Activated naive CD8-positive, alpha-beta T cell (primary cell): ENCODE measurements at regions not wholly inside any gene's neighbourhood (a gene's known extent, or its start where the extent isn't known, plus 50 kb on each side); places are given as distances from the start of the nearest gene placed in this dataset.
"Not testable (repeated sequence)": the region's sequence is repeated elsewhere in the genome, so short reads cannot be mapped to it uniquely, and the experiment has no call there.

Source experiments
- H3K27ac Mint-ChIP-seq: one replicate; pipeline ENCODE4 v1.8.0; 2021; ENCODE audit warnings: mixed read lengths
- H3K27me3 Mint-ChIP-seq: one replicate; pipeline ENCODE4 v1.8.0; 2021; ENCODE audit warnings: mixed read lengths
- H3K36me3 Mint-ChIP-seq: one replicate; pipeline ENCODE4 v1.8.0; 2021; ENCODE audit warnings: mixed read lengths
- H3K4me1 Mint-ChIP-seq: one replicate; pipeline ENCODE4 v1.8.0; 2021; ENCODE audit warnings: low read depth, mixed read lengths
- H3K4me3 Mint-ChIP-seq: one replicate; pipeline ENCODE4 v1.8.0; 2021; ENCODE audit warnings: mild to moderate bottlenecking, mixed read lengths
- H3K9me3 Mint-ChIP-seq: one replicate; pipeline ENCODE4 v1.8.0; 2021; ENCODE audit warnings: low read depth, mixed read lengths

DNA sequence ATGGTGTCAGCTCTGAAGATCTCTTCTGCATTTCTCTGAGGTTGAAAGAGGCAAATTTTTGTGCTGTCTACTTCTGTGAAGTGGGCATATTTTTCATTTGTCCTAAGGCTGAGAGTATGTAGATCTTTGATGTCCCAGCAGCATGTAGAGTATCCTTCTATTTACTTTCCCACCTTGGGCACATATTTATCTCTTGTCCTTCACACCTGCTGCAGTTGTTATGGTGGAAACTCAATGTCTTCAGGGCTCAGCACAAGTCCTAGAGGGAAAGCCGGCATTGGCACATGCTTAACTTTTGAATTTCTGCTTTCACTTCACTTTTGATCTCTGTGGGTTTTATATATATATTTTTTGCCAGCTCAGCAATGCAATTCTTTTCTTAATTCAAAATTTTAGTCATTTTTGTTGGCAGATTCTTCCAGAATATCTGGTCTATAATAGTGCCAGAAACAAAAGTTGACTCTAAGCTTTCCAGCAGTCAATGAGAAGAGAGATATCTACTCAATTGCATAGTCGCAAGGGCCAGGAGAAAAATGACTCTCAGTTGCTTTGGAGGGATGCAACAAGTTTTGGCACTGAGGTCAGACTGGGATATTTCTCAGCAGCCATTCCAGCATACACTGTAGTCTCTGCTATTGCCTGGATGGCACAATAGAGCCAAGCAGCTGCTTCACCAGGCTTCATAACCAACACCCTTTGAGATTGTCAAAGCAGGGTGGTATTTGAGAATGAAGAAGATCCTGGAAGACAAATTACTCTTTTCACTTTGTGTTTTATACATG lies 127.8 kb upstream of the FAT1 start:
- Mint-ChIP-seq H3K9me3 (peaks cover 9% of the 10 kb centered on the region), H3K4me3 (no peak overlapping the region), H3K4me1 (no peaks in the 10 kb centered on the region), H3K27ac (no peak overlapping the region), H3K27me3 (no peaks in the 10 kb centered on the region), H3K36me3 (no peaks in the 10 kb centered on the region)

DNA sequence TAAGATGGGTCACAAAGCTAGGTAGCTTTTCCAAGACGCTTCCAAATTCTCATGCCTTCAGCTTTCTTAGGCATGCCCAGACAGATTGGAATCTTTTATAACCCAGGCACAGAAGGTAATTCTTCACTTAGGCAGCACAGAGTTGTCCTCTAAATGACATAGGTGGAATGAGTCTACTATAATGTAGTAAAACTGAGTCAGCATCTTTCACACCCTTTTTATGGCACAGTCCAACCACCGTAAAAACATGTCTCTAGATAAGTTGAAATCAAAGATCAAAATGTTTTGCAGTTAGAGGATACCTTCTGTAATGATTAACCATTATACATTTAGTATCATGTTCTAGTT lies 128.4 kb upstream of the FAT1 start:
- H3K36me3 Mint-ChIP-seq, result no peaks in the 10 kb centered on the region
- H3K4me3 Mint-ChIP-seq, result no peak overlapping the region
- H3K4me1 Mint-ChIP-seq, result no peaks in the 10 kb centered on the region
- H3K9me3 Mint-ChIP-seq, result peaks cover 9% of the 10 kb centered on the region
- H3K27me3 Mint-ChIP-seq, result no peaks in the 10 kb centered on the region
- no peak overlapping the region for H3K27ac Mint-ChIP-seq

DNA sequence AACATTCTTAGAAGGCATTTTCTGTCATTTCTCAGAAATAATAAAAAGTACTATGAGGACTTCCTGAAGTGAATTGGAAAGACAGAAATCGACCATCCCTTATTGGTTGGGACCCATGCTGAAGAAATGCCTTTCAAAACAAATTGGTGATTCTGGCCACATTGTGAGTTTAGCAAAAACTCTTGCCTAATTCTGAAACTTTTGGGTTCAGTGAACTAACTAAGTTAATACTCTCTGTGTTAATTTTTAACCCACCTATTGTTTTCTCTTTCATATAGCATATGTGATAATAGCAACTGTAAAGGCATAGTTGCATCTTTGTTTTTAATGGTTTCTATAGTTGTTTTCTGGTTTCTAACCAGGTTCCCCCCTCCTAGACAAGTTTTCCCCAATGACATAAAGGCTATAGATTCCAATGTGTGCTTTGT lies 129.3 kb upstream of the FAT1 start:
- H3K27me3 Mint-ChIP-seq, result no peaks in the 10 kb centered on the region
- H3K4me1 Mint-ChIP-seq, result no peaks in the 10 kb centered on the region
- H3K4me3 Mint-ChIP-seq, result no peak overlapping the region
- H3K9me3 Mint-ChIP-seq, result peaks cover 10% of the 10 kb centered on the region
- no peak overlapping the region for H3K27ac Mint-ChIP-seq
- no peaks in the 10 kb centered on the region for H3K36me3 Mint-ChIP-seq

DNA sequence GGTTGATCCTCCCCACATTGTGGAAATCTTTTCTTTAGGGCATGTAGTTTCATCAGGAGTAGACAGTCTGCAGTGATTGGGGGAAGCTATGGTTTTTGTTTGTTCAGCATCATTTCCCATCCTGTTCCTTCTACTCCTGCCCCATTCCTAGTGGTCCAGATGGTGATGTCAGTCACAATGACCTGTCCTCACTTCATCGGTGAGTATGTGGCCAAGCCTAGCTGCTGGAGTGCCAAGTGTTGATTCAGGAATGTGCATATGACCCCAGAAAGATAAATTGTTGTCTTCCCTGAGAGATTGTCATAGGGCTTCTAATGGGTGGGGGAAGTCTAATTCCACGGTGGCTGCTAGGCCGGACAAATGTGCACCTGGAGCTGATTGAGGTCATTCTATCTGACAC lies 130.6 kb upstream of the FAT1 start:
- no peaks in the 10 kb centered on the region for H3K4me1 Mint-ChIP-seq
- H3K27ac Mint-ChIP-seq, result no peak overlapping the region
- no peak overlapping the region for H3K4me3 Mint-ChIP-seq
- peaks cover 15% of the 10 kb centered on the region for H3K9me3 Mint-ChIP-seq
- no peaks in the 10 kb centered on the region for H3K27me3 Mint-ChIP-seq
- H3K36me3 Mint-ChIP-seq, result no peaks in the 10 kb centered on the region

DNA sequence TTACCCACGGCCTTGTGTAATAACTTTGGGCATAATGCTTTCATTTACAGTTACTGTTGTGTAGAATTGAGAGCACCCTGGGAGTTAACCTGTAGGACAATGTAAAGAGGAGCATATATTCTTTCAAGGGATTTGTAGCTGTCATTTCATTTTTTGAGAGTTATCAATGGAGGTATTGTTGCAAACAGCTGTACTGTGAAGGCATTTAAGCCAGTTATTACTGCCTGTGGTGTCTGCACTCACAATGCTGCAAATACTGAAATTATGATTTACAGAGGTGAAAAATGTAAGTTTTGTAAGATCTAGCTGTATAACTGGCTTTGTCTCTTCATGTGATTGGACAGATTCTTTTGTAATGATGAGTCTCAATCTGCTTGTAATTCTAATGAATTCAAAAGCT lies 131.5 kb upstream of the FAT1 start:
- Mint-ChIP-seq H3K36me3 (no peaks in the 10 kb centered on the region), H3K27ac (no peak overlapping the region), H3K9me3 (peaks cover 15% of the 10 kb centered on the region), H3K4me3 (no peak overlapping the region), H3K27me3 (no peaks in the 10 kb centered on the region), H3K4me1 (no peaks in the 10 kb centered on the region)

DNA sequence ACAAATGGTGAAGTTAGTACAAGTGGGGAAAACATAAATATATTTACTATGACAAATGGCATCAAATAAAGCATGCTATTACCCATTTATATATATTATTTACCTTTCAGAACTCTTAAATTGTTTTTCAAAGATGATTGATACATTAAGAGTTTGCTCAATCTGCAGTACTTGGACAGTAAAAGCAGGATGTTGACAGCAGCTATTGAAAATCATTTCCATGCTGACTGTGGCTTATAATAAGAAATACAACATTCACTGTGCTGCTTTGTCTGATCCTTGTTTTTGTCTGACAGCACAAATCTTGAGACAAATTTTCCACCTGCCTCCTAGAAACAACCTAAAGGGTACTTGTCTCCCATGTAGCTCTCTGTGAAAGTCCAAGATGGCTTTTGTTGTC lies 134.1 kb upstream of the FAT1 start:
- no peaks in the 10 kb centered on the region for H3K36me3 Mint-ChIP-seq
- no peak overlapping the region for H3K27ac Mint-ChIP-seq
- no peak overlapping the region for H3K4me3 Mint-ChIP-seq
- no peaks in the 10 kb centered on the region for H3K4me1 Mint-ChIP-seq
- H3K27me3 Mint-ChIP-seq, result no peaks in the 10 kb centered on the region
- H3K9me3 Mint-ChIP-seq, result peaks cover 5% of the 10 kb centered on the region

DNA sequence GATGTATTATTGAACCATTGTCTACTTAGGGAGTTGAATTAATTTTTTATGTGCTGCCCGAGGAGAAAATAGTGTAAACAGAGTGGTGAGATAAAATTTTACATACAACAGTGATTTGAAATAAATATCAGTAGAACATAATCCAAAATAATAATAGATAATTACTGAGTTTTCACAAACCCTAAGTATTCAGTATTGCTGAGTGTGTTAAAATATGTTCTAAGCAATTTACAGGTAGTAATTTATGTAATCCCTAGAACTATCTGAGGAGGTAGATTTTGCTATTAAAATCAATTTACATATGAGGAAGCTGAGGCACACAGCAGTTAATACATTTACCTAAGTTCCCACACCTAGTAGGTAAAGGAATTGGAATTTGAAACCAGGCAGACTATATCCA lies 134.7 kb upstream of the FAT1 start:
- Mint-ChIP-seq H3K27me3 (no peaks in the 10 kb centered on the region), H3K9me3 (peaks cover 9% of the 10 kb centered on the region), H3K4me1 (no peaks in the 10 kb centered on the region), H3K4me3 (no peak overlapping the region), H3K27ac (no peak overlapping the region), H3K36me3 (no peaks in the 10 kb centered on the region)

DNA sequence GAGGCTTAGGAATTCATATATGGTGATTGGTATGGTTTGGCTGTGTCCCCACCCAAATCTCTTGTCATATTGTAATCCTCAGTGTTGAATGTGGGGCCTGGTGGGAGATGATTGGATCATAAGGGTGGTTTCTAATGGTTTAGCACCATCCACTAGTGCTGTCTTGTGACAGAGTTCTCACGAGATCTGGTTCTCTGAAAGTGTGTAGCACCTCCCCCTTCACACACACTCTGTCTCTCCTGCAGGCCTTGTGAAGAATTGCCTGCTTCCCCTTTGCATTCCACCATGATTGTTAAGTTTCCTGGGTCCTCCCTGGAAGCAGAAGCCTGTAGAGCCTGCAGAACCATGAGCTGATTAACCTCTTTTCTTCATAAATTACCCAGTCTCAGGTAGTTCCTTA lies 135.8 kb upstream of the FAT1 start:
- no peak overlapping the region for H3K4me3 Mint-ChIP-seq
- peaks cover 9% of the 10 kb centered on the region for H3K9me3 Mint-ChIP-seq
- H3K27ac Mint-ChIP-seq, result no peak overlapping the region
- H3K27me3 Mint-ChIP-seq, result no peaks in the 10 kb centered on the region
- H3K36me3 Mint-ChIP-seq, result no peaks in the 10 kb centered on the region
- no peaks in the 10 kb centered on the region for H3K4me1 Mint-ChIP-seq

DNA sequence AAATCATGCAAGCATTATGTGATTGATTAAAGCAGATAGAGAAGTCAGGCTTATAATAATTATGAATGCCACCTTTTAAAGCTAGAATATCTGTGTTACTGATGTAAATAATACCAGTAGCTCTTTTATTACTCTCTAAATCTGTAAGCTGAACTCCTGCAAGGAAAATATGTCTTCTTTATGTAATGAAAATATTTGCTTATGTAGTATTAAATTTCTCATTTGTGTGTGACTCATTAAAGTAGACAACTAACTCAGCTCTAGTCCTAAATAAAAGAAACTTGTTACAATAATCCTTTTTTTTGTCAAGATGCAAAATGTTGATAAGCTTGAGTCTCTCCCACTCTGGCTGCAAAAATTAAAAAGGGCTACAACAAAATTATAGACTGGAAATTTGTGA lies 137.7 kb upstream of the FAT1 start:
- peaks cover 9% of the 10 kb centered on the region for H3K9me3 Mint-ChIP-seq
- no peaks in the 10 kb centered on the region for H3K4me1 Mint-ChIP-seq
- H3K36me3 Mint-ChIP-seq, result no peaks in the 10 kb centered on the region
- H3K27ac Mint-ChIP-seq, result no peak overlapping the region
- no peaks in the 10 kb centered on the region for H3K27me3 Mint-ChIP-seq
- H3K4me3 Mint-ChIP-seq, result no peak overlapping the region

DNA sequence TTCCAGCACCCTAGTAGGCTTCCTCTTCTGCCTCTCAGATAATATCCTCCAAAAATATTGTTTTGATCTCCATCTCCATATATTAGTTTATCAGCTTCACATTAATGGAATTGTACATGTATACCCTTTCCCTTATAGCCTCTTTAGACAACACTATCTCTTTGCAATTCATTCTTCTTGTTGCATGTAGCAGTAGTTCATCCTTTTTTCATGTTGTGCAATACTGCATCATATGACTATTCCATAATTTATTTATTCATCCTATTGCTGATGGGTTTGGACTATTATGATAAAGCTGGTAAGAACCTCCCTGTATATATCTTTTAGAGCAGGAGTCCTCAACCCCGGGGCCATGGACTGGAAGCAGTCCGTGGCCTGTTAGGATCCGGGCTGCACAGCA lies 148.2 kb upstream of the FAT1 start:
- H3K36me3 Mint-ChIP-seq, result no peaks in the 10 kb centered on the region
- peaks cover 13% of the 10 kb centered on the region for H3K9me3 Mint-ChIP-seq
- H3K4me1 Mint-ChIP-seq, result no peaks in the 10 kb centered on the region
- H3K4me3 Mint-ChIP-seq, result no peak overlapping the region
- no peak overlapping the region for H3K27ac Mint-ChIP-seq
- no peaks in the 10 kb centered on the region for H3K27me3 Mint-ChIP-seq

DNA sequence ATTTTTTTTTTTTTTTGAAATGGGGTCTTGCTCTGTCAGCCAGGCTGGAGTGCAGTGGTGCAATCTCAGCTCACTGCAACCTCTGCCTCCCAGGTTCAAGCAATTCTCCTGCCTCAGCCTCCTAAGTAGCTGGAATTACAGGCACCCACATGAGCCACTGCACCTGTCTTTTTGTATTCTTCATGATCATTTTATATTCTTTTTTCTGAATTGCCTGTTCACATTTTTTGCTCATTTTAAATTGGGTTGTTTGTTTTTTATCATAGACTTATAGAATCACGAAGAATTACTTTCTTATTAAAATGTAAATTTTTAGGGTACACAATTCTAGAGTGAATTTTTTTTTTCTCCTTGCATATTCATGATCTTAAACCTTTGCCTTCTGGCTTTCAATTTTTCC lies 149.4 kb upstream of the FAT1 start:
- not testable (repeated sequence) for H3K36me3 Mint-ChIP-seq, H3K4me3 Mint-ChIP-seq, H3K27ac Mint-ChIP-seq, H3K4me1 Mint-ChIP-seq, H3K27me3 Mint-ChIP-seq
- H3K9me3 Mint-ChIP-seq, result peaks cover 12% of the 10 kb centered on the region

DNA sequence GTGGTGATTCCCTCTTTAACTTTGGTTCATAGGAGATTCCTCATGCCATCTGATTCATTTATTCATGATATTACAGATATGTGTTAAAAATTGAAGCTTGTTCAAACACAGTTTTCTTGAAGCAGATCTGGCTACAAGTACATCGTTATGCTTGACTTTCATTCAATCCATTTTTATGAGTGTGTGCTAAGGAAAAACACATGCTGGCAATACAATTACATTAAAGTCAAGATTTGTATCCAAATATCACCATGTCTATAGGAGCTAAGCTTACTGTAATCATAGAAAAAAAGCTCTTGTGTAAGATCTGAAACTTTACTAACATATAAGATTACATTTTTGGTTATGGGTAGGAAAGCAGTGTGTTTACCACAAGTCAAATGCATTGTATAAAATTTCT lies 151.8 kb upstream of the FAT1 start:
- Mint-ChIP-seq H3K4me1 (no peaks in the 10 kb centered on the region), H3K27me3 (no peaks in the 10 kb centered on the region), H3K27ac (no peak overlapping the region), H3K4me3 (no peak overlapping the region), H3K9me3 (peaks cover 12% of the 10 kb centered on the region), H3K36me3 (no peaks in the 10 kb centered on the region)

DNA sequence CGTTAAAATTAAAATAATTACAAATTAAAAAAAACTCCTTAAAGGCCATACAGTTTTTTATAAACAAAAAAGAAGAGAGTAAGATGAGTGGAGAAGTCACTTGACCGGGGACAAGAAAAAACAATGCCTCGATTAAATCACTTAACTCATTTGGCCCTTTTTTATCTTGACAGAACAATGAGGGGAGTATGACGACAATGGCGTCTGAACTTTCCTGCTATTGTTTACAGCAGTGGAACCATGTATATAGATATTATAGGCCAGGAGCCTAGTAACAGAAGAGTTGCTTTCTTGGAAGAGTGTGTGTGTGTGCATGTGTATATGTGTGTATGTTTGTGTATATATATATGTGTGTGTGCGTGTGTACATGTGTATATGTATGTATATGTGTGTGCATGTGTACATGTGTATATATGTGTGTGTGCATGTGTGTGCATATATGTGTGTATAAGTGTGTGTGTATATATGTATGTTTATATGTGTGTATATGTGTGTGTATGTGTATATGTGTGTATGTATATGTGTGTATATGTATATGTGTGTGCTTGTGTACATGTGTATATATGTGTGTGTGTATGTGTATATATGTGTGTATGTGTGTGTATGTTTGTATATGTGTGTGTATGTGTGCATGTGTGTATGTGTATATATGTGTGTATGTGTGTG lies 153.4 kb upstream of the FAT1 start:
- Mint-ChIP-seq H3K9me3 (peaks cover 8% of the 10 kb centered on the region), H3K4me1 (no peaks in the 10 kb centered on the region), H3K4me3 (no peak overlapping the region), H3K27ac (no peak overlapping the region), H3K36me3 (no peaks in the 10 kb centered on the region), H3K27me3 (no peaks in the 10 kb centered on the region)

DNA sequence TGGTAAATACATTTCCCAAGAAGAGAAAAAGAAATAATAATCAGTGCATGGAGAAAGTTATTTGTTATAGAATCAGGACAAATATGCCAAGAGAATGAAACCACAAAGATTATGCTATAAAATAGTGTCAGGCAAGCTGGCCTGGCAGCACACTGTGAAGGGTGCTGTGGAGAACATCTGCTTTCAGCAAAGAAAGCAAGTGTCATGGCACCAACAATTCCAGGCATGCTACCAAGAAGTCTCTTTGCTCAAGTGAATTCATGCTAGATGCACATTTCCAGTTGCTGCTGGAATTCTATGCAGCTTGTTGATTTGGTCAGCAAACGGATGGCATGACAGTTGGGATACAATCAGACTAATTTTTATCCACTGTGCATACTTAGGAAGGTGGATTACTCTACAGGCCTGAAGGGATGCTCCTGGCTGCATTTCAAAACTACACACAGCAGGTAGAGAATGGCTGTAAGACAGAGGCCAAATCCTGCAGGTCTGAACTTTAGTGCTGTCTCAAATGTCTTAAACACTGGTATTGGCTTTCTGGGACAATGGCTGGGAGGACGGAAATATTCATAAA lies 154.6 kb upstream of the FAT1 start:
- no peaks in the 10 kb centered on the region for H3K4me1 Mint-ChIP-seq
- no peaks in the 10 kb centered on the region for H3K36me3 Mint-ChIP-seq
- H3K27ac Mint-ChIP-seq, result no peak overlapping the region
- H3K9me3 Mint-ChIP-seq, result peaks cover 7% of the 10 kb centered on the region
- H3K4me3 Mint-ChIP-seq, result no peak overlapping the region
- no peaks in the 10 kb centered on the region for H3K27me3 Mint-ChIP-seq

DNA sequence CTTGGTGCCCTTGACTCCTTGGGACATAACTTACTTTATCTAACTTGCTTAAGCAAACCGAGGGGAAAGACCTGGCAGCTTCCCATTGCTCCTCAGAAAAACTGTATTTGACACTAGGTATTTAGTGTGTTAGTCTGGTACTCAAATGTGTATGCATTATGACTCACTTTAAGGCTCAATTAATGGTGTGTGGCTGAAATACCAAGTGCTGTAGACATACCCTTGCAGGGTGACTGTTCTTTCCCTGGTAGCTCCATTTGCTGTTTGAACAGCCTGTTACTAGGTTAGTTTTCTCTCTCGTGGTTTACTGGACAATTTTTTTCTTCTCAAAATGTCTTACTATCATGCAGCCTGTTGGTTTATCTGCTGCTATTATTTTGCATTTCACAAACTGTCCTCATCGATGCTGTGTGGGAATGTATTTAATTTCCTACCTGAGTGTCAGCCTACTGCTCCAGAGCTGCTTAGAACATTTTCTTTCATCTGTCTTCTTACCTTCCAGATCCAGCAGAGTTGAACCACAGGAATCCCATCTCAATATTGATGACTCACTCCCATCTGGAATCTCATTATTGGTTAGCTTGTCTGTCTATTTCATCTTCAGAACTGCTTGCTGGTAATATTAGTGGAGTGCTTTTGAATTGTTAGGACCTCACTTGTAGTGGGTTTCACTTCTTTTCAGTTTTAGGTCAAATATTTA lies 158.0 kb upstream of the FAT1 start:
- Mint-ChIP-seq H3K4me1 (no peaks in the 10 kb centered on the region), H3K36me3 (no peaks in the 10 kb centered on the region), H3K27me3 (no peaks in the 10 kb centered on the region), H3K9me3 (no peaks in the 10 kb centered on the region), H3K4me3 (no peak overlapping the region), H3K27ac (no peak overlapping the region)
